Gastroesophageal sphincter (tissue), 4 donors: ENCODE measurements at regions not wholly inside any gene's neighbourhood (a gene's known extent, or its start where the extent isn't known, plus 50 kb on each side); places are given as distances from the start of the nearest gene placed in this dataset.
"Not testable (repeated sequence)": the region's sequence is repeated elsewhere in the genome, so short reads cannot be mapped to it uniquely, and the experiment has no call there.

Experiments
- ATAC-seq: fragments of 150-250 bp; one replicate; pipeline ENCODE4 v1.9.1; 2016; ENCODE audit warnings: mild to moderate bottlenecking, moderate library complexity
- H3K27ac ChIP-seq, 4 donors: fragments of 200-600 bp; sonication (generic) in 3 of 4; 1 replicate in 3 of 4; 2 replicates in 1 of 4; pipeline ENCODE4 v1.5.1; 2016 to 2019
- H3K27me3 ChIP-seq: fragments of 200-600 bp; sonication (generic); one replicate; pipeline ENCODE4 v1.5.1; 2019
- H3K36me3 ChIP-seq, 2 donors: fragments of 200-600 bp; sonication (generic); one replicate each; pipeline ENCODE4 v1.5.1; 2019; ENCODE audit warnings: control low read depth in 1 of 2
- H3K4me1 ChIP-seq, 3 donors: fragments of 200-600 bp; sonication (generic); 1 replicate in 2 of 3; 2 replicates in 1 of 3; pipeline ENCODE4 v1.5.1; 2016 to 2019; ENCODE audit warnings: control low read depth in 2 of 3
- H3K4me3 ChIP-seq, 2 donors: fragments of 200-600 bp; sonication (generic); one replicate each; pipeline ENCODE4 v1.5.1; 2019; ENCODE audit warnings: mild to moderate bottlenecking in 1 of 2, moderate library complexity in 1 of 2
- H3K9me3 ChIP-seq, 3 donors: fragments of 200-600 bp; sonication (generic); one replicate each; pipeline ENCODE4 v1.5.1; 2017 to 2019; ENCODE audit warnings: control low read depth in 2 of 3
- EP300 ChIP-seq: sonication (generic); formaldehyde crosslinking; IDR thresholded peaks from one replicate; pipeline ENCODE4 v1.6.1; 2017; ENCODE audit warnings: antibody characterized with exemption, mild to moderate bottlenecking
- POLR2A ChIP-seq, 2 donors: fragments of 450-650 bp; IDR thresholded peaks; one replicate each; pipeline ENCODE4 v1.6.1; 2017; ENCODE audit warnings: antibody characterized with exemption in 2 of 2, mild to moderate bottlenecking in 2 of 2, moderate library complexity in 1 of 2
- POLR2AphosphoS5 ChIP-seq: sonication (generic); formaldehyde crosslinking; IDR thresholded peaks from one replicate; pipeline ENCODE4 v1.6.1; 2017; ENCODE audit warnings: antibody characterized with exemption
- WGBS, 2 donors: methylation state at CpG; one replicate each; pipeline ENCODE4 v1.1.5; 2018; ENCODE audit warnings: low coverage in 1 of 2; 5-methylcytosine and 5-hydroxymethylcytosine counted together
- TF ChIP-seq, protein P1 (sequence below), 4 experiments: fragments of 200-600 bp in 2 of 4; fragments of 450-650 bp in 2 of 4; sonication (generic) in 1 of 4; IDR thresholded peaks; one replicate each; pipeline ENCODE4 v1.5.1; 2017 to 2019; ENCODE audit warnings: antibody characterized with exemption in 4 of 4, mild to moderate bottlenecking in 2 of 4, moderate library complexity in 2 of 4

- 91 to 100% methylated on average over 1 to 2 of the region's 2 CpGs for WGBS, 2 donors
- H3K36me3 ChIP-seq = no peaks in the 10 kb centered on the region
- no peak for ATAC-seq
- H3K4me3 ChIP-seq = no peak overlapping the region
- H3K27me3 ChIP-seq = no peaks in the 10 kb centered on the region
- no peak for TF ChIP-seq EP300
- TF ChIP-seq POLR2AphosphoS5 = no peak
- no peak for TF ChIP-seq POLR2A (IDR thresholded peaks at IDR 0.05)
- TF ChIP-seq, protein P1, sequence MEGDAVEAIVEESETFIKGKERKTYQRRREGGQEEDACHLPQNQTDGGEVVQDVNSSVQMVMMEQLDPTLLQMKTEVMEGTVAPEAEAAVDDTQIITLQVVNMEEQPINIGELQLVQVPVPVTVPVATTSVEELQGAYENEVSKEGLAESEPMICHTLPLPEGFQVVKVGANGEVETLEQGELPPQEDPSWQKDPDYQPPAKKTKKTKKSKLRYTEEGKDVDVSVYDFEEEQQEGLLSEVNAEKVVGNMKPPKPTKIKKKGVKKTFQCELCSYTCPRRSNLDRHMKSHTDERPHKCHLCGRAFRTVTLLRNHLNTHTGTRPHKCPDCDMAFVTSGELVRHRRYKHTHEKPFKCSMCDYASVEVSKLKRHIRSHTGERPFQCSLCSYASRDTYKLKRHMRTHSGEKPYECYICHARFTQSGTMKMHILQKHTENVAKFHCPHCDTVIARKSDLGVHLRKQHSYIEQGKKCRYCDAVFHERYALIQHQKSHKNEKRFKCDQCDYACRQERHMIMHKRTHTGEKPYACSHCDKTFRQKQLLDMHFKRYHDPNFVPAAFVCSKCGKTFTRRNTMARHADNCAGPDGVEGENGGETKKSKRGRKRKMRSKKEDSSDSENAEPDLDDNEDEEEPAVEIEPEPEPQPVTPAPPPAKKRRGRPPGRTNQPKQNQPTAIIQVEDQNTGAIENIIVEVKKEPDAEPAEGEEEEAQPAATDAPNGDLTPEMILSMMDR (IDR thresholded peaks at IDR 0.05) = no peak
- H3K9me3 ChIP-seq = no peaks in the 10 kb centered on the region
- peaks cover 7 to 14% (median 8%) of the 10 kb centered on the region in 3 donors for H3K4me1 ChIP-seq
- no peak overlapping the region for H3K27ac ChIP-seq
Measured at GRCh38 chr5:67802766-67803165, 412.8 kb upstream of the PIK3R1 start.

DNA sequence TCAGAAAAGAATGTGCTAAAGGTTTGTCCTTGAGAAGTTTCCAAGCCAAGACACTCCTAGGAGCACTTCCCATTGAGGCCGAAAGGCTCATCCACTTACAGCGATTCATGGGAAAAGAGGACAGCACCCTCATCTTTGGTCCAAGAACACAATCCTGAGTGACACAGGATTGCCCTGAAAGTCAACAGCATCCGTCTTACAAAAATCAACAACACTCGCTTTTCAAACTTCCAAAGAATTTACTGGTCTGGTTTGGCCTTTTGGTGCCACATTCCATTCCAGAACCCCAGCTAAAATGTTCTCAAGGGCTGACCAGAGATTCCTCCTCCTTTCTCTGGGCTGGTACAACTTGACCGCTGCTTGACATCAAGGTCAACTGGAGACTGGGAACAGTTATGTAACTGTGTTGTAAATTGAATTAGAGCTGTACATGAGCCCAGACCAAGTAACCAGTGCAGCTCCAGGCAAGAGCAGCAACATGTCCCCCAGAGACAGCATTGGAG, 415.8 kb upstream of the PIK3R1 start:
- Histone ChIP-seq H3K4me1 (peaks cover 7 to 28% (median 8%) of the 10 kb centered on the region in 3 donors), H3K27ac (peak overlapping the region; percentile 65 to 84 (median 73)), H3K27me3 (no peaks in the 10 kb centered on the region), H3K9me3 (no peaks in the 10 kb centered on the region), H3K4me3 (no peak overlapping the region), H3K36me3 (no peaks in the 10 kb centered on the region)
- peak; percentile 91 for ATAC-seq
- TF ChIP-seq EP300 (no peak), POLR2AphosphoS5 (peak; percentile 78), POLR2A (IDR thresholded peaks at IDR 0.05) (no peak)
- TF ChIP-seq, protein P1 (IDR thresholded peaks at IDR 0.05) = peak in 2 of 4 experiments; percentile 9 to 26
- 37 to 57% methylated on average over 4 of the region's 5 CpGs for WGBS, 2 donors

DNA sequence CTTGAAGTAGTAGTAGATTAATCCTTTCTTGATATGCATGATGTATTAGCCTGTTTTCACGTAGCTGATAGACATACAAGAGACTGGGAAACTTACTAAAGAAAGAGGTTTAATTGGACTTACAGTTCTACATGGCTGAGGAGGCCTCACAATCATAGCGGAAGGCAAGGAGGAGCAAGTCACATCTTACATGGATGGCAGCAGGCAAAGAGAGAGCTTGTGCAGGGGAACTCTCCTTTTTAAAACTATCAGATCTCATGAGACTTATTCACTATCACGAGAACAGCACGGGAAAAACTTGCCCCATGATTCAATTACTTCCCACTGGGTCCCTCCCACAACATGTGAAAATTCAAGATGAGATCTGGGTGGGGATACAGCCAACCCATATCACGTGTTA, 417.1 kb upstream of the PIK3R1 start:
- H3K36me3 ChIP-seq, ATAC-seq, H3K9me3 ChIP-seq, H3K27me3 ChIP-seq, H3K4me3 ChIP-seq: not testable (repeated sequence)
- 89% methylated on average over 5 of the region's 5 CpGs for WGBS, 2 donors
- peaks cover 7 to 32% (median 8%) of the 10 kb centered on the region in 3 donors for H3K4me1 ChIP-seq
- peak overlapping the region; percentile 65 to 84 (median 73) for H3K27ac ChIP-seq

GRCh38 chr5:67795781-67796477, 419.6 kb upstream of the PIK3R1 start:
- ATAC-seq = no peak
- H3K36me3 ChIP-seq = no peaks in the 10 kb centered on the region
- H3K27ac ChIP-seq = peak overlapping the region in 3 of 4 donors; percentile 51 to 80 (median 65)
- no peaks in the 10 kb centered on the region for H3K9me3 ChIP-seq
- WGBS, 2 donors = 65 to 82% methylated on average over 5 of the region's 5 CpGs
- H3K27me3 ChIP-seq = no peaks in the 10 kb centered on the region
- no peak for TF ChIP-seq POLR2A (IDR thresholded peaks at IDR 0.05)
- no peak for TF ChIP-seq POLR2AphosphoS5
- TF ChIP-seq, protein P1 (IDR thresholded peaks at IDR 0.05) = no peak
- no peak for TF ChIP-seq EP300
- peaks cover 7 to 43% (median 8%) of the 10 kb centered on the region in 3 donors for H3K4me1 ChIP-seq
- no peak overlapping the region for H3K4me3 ChIP-seq

- no peaks in the 10 kb centered on the region for H3K9me3 ChIP-seq
- no peak for ATAC-seq
- no peak overlapping the region for H3K4me3 ChIP-seq
- H3K4me1 ChIP-seq = peaks cover 0 to 33% (median 2%) of the 10 kb centered on the region in 3 donors
- no peak for TF ChIP-seq POLR2AphosphoS5
- TF ChIP-seq, protein P1 (IDR thresholded peaks at IDR 0.05) = no peak
- no peaks in the 10 kb centered on the region for H3K27me3 ChIP-seq
- peak overlapping the region in 3 of 4 donors; percentile 18 to 80 (median 53) for H3K27ac ChIP-seq
- WGBS, 2 donors = 94 to 100% methylated on average over 2 of the region's 2 CpGs
- no peaks in the 10 kb centered on the region for H3K36me3 ChIP-seq
Measured at GRCh38 chr5:67793966-67794365, 421.6 kb upstream of the PIK3R1 start.
